HG03159 (cell line): ENCODE measurements at regions not wholly inside any gene's neighbourhood (a gene's known extent, or its start where the extent isn't known, plus 50 kb on each side); places are given as distances from the start of the nearest gene placed in this dataset.
A peak's percentile ranks its signal among the peaks of the same experiment; 100 is the strongest.
"Not testable (repeated sequence)": the region's sequence is repeated elsewhere in the genome, so short reads cannot be mapped to it uniquely, and the experiment has no call there.

Source experiments
- ATAC-seq: cut with Tn5 transposase; IDR thresholded peaks from one replicate; pipeline ENCODE4 v1.9.1; 2021; ENCODE audit warnings: mild to moderate bottlenecking, moderate library complexity; ENCODE audit not compliant: unreplicated experiment

DNA sequence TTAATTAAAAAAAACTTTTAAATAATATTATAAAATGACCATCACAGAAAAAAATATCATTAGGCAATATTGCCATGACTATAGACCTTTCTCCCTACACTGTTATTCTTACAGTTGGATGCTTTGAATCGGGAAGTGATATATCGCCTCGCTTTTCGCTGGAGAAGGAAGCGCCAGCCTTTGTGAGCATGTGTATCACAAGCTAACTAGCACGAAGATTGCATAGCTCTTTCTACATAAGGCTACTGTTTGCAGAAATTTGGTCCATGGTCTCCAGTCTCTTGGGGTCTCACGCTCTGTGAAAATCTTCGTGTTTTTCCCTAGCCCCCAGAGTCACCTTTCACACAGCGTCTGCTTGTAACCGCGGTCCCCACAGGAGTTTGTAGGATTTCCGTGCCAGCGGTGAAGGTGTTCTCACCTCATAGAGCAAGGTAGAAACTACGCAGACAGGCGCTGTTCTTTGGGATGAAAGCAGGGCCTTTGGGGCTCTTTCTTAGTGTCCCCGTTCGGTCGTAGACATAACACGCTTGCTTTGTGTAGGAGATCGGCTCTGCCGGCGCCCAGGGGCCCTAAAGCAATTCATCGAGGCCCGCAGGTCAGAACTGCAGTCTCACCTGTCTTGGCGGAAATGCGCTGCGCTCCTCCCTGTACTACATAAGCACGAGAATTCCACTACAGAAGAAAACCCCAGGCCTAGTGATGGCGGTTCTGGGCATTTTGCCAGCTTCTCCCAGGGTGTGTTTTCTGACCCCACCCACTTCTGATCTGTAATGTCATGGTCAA, 214.5 kb upstream of the NOTCH2NLA start:
- ATAC-seq, result not testable (repeated sequence)

DNA sequence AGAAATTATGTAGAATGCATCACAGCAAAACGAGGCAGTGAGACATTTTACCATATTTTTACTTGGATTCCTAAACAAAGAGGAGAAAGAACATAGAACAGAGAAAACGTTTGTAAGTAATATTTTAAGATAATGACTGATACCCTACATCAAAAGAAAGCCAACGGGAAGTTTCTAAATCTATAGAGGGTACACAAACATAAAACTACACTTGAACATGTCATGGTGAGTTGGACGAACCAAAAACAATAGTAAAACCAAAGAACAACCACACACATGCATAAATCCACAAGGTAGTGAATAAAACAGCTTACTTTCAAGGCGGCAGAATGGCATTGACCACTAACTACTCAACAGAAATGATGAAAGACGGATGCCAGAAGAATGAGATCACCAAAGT, 209.7 kb upstream of the NOTCH2NLA start:
- ATAC-seq, result not testable (repeated sequence)

DNA sequence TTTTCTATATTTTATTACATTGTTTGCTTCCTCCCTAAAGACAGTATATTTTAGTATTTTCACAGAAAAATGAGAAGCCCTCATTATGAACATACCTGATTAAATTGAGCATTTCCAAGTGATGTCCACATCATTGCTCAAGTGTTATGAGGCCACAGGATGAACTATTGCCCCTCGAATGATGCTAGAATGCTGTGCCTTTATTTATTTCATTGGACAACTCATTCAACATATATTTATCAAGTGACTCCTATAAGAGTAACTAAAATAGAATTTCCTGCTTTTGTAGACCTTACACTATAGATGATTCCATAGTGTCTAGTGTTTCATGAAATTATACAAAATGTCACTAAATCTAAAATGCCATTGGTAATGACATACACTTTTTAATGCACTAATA, 187.8 kb upstream of the NOTCH2NLA start:
- not testable (repeated sequence) for ATAC-seq

DNA sequence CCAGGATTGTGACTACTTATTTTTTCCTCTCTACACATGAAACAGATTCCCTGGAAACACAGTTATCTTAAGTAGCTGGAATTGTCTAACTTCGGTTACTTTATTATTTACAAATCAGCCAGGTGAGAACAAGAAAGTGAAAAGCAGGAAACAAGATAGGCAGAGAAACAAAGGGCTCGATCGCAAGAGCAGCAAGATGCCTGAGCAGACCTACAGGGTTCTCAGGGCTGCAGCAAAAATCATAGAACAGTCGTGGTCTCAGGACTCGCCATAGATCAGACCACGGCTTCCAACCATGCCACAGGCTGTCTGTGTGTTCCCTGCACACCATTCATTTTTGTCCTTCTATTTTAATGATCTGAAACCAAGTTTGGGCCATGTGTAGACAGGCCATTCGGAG, 186.2 kb upstream of the NOTCH2NLA start:
- ATAC-seq, result not testable (repeated sequence)

DNA sequence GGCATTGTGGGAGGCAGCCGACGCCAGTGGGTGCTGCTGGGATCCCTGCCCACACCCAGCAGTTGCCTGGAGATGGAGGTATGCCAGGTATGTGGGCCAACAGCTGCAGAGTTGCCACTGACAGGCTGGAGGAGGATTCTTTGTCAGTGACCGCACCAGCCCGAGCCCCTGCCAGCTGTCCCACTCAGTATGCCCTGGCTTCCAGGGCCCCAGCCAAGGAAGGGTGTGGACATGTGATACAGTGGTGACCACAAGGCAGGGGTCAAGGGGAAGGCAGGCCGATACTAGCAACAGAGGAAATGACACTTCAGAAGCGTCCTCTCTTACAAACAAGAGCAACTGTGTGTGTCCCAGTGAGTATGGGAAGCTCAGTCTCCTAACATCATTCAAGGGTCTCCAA, 185.1 kb upstream of the NOTCH2NLA start:
- ATAC-seq, result not testable (repeated sequence)

DNA sequence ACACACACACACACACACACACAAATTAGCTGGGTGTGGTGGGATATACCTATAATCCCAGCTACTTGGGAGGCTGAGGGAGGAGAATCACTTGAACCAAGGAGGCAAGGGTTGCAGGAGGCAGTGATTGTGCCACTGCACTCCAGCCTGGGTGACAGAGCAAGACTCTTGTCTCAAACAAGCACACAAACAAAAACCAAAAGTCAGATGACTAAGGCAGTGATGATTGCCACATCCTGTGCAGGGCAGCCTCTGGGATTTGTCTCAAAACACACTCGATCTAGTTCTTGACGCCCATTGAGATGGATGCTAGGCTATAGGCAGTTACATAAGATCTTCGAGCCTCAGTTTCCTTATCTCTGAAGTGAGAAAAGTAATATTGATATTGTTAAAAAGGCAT, 183.1 kb upstream of the NOTCH2NLA start:
- ATAC-seq, result not testable (repeated sequence)

DNA sequence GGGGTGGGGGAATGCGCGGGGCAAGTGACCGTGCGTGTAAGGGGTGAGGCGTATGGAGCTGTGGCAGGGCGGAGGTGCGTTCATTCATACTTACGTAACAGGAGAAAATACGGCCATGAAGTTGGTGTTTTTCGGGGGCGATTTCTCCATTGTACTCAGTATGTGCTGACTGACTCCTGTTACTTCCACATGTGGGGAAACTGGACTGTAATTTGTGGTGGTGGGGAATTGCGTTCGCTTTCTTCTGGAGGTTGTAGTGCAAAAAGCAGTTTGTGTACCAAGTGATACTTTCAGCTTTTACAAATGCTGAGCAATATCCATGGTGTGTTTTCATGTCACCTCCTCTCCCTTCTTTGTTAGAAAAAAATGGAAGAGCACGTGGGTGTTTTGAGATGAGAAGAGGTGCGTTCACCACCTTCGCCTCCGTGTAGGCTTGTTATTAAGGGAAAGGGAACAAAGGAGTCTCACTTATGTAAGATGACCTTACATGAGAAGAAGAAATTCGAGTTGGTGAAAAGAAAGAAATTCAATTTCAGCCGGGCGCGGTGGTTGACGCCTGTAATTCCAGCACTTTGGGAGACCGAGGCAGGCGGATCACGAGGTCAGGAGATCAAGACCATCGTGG, 181.1 kb upstream of the NOTCH2NLA start:
- ATAC-seq, result not testable (repeated sequence)

DNA sequence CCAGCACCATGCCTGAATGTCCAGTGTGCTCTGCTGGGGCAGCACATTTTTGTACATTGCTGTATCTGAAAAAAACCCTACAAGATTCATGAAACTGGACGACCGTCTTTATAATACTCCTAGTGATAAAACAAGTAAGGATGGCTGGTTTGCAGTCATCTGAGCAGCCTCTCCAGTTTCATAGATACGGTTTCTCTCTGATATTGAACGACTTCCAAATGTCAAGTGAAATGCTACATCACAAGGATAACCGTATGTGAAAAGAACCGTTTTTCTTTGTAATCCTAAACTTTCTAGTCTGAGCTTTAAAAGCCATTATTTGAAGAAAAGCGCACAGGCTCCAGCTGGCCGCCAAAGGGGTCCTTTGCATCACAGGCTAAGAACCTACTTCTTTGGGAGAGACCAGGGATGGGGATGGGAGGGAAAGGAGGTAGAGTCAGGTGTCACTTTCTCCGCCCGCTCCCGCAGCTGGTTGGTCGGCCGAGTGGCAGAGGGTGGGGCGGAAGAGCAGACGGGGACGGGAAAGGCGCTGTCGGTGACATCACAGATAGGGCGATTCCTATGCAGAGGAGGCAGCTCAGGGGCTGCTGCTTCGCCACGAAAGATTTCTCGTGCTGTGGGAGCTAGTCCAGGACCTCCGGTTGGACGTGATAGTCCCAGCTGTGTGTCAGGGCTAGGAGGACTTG, 180.4 kb upstream of the NOTCH2NLA start:
- ATAC-seq, result not testable (repeated sequence)

DNA sequence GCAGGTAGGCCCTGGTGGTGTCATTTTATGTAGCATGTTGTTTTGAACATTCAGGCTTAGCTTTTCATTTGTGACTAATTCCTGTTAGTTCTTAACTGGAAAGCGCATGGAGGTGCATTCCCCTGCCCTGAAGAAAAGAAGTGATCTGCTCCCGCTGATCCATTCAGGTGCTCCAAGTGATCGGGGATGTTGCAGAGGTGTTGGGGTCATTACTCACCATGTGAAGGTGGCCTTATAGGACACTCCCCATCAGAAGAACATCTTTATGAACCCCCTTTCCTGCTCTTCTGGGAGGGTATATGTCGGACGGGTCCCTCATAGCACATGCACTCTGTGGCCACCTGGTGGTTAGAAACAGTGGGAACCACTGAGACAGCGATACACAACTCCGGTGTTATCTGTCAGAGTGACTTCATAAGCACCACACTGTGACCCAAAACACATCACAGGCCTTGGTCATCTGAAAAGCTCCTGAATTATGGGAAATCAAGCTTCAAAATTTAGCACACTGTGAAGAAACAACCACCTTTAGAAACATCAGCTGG, 172.5 kb upstream of the NOTCH2NLA start:
- ATAC-seq, result not testable (repeated sequence)

DNA sequence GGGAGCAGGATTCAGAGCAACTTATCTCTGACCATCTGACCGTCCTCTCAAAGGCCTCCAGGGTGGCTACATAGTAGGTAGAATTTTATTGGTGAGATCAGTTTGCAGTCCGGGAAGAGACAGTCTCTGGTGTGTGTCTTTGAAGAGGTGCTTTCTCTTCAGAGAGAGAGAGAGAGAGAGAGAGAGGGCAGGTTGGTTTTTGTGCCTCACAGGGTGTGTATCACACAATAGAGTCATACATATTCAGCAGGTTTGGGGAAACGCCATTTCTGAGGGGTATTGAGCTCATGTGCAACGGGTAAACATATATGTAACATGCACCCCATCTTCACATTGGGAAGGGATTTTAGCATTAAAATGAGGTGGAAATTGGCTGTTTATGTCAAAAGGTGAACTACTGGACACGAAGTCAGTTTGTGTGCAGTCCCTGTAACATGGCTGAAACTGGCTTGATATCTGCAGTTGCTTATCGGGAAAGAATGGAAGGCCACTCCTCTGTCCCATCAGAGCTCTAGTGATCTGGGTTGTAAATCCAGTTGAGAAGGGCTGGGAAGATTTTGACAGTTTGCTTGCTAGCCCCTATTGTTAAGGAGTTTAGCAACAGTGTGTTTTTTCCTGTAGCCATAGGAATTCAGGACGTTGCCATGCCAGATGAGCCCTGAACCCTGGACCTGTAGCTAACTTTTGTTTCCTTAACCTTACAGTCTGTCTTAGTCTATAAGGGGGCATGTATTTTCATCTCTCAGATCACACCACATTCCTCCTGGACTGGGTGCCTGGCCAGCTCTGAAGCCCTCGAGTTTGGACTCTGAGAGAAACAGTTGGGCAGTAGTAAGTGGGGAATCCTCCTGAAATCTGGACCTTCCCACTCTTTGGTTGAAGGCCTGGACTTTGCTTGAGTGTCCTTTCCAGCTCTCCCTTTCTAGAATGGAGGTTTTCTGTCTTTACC, 171.6 kb upstream of the NOTCH2NLA start:
- ATAC-seq, result not testable (repeated sequence)

DNA sequence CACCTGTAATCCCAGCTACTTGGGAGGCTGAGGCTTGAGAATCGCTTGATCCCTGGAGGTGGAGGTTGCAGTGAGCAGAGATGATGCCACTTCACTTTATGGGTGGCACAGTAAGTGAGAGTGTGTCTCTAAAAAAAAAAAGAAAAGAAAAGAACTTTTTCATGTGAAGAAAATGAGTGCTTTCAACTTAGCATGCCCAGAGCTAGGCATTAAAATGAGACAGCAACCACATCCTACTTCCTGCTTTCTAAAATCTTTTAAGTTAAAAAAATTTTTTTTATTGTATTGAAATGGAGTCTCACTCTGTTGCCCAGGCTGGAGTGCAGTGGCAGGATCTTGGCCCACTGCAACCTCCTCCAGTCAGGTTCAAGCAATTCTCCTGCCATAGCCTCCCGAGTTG, 170.4 kb upstream of the NOTCH2NLA start:
- not testable (repeated sequence) for ATAC-seq

DNA sequence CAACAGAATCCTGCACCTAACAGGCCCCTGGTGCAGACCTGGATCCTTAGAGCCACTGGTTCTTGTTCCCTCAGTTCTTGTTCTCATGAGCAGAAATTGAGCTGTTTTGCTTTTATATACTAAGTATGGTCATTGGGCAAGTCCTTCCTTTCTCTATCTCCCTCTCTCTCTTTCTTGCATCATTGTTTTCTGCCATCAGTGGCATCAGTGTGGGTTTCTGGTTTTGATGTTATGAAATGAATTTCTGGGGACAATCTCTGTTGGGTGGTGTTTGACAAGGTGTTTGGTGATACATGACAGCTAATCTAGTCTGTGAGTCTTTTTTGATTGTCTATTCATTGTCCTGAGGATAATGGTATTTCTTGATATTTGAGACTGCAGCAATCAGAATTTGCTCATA, 168.0 kb upstream of the NOTCH2NLA start:
- not testable (repeated sequence) for ATAC-seq

DNA sequence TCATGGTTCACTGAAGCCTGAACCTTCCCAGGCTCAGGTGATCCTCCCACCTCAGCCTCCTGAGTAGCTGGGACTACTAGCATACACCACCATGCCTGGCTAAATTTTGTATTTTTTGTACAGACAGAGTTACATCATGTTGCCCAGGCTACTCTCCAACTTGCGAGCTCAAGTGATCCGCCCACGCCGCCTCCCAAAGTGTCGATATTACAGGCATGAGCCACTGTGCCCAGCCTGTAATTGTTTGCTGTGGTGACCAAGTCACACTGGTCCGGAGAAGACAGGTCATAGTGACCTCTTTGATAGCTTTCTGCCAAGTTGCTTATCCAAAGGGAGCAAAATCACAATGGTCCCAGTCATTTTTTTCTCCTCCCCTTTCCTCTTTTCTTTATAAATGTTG, 167.4 kb upstream of the NOTCH2NLA start:
- not testable (repeated sequence) for ATAC-seq

DNA sequence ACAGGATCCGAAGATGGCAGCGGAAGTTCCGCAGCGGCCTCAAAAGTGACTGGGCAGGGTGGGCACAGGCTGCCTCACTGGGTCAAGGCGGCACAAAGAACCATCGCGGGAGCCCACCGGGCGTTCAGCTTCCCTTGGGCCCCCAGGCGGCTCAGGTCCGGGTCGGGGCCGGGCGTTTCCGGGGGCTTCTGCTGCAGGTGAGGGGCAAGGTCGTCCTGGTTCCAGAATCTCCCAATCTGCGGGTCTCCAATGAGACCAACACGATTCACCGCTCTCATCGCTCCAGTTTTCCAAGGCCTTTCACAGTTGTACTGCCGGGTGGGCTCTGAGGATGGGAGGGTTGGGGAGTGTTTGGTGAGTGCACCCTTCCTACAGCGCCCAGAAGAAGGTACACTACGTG, 165.0 kb upstream of the NOTCH2NLA start:
- not testable (repeated sequence) for ATAC-seq

DNA sequence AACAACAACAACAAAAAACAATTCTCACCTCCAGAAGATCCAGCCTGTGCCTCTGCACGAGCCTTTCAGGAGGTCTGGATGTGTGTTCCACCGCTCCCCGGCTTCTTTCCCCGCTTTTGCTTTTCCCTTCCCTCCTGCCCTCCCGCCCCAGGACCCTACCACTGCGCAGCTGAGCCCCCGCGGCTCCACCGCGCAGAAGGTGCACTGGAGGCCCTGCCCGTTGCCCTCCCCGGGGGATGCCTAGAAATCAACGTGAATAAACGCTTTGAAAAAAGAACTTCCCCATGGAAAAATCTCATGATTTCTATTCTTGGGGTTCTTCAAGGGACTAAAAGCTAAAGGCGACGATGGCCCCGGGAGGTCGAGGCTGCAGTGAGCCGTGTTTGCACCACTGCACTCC, 164.3 kb upstream of the NOTCH2NLA start:
- not testable (repeated sequence) for ATAC-seq

DNA sequence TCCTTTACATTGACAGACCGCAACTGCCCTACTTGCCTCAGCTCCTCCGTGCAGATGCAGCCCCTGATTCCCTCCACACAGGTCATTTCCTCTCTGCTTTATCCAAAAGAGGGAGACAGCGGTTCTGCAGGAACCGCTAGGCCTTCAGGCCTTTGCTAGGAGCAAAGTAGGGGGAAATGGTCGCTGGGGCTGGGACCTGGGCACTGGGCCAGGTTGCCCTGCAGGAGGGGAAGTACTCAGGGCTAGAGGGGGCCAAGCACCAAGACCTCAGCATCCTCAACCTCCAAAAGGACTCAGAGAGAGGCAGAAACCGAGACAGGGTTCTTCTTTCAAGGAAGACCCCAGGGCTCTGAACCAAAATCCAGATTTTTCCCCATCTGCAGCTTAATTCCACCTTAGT, 160.4 kb upstream of the NOTCH2NLA start:
- ATAC-seq, result not testable (repeated sequence)

DNA sequence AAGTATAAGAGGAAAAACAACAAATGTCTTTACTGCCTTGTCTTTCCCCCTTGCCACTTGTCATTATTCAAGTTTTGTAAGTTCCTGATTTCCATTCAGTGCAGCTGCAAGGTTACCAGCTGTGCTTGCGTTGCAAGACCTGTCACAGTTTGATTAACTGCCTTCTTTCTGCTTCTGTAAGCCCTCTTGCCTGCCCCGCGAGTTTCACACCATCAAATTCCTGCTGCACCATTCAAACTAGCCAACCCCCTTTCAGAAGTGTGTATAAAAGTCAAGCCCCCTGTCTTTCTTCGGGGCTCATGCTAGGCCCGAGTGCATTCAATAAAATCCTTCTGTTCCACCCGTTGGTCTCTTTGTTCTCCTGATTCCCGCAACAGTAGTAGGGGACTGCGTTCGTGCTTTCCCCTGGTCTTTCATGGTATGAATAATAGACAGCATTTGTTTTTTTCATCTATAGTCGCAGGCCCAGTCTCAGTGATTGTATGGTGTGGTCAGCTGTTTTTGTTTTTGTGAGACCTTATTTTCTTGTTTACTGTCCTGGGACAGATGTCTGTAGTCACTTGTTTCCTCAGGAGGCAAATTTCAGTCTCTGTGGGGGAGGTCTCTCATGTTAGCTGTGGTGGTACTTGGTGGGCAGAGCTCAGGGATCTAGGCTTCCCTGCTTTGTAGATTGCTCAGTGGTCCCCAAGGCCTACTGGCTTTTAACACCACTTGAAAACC, 159.1 kb upstream of the NOTCH2NLA start:
- not testable (repeated sequence) for ATAC-seq

DNA sequence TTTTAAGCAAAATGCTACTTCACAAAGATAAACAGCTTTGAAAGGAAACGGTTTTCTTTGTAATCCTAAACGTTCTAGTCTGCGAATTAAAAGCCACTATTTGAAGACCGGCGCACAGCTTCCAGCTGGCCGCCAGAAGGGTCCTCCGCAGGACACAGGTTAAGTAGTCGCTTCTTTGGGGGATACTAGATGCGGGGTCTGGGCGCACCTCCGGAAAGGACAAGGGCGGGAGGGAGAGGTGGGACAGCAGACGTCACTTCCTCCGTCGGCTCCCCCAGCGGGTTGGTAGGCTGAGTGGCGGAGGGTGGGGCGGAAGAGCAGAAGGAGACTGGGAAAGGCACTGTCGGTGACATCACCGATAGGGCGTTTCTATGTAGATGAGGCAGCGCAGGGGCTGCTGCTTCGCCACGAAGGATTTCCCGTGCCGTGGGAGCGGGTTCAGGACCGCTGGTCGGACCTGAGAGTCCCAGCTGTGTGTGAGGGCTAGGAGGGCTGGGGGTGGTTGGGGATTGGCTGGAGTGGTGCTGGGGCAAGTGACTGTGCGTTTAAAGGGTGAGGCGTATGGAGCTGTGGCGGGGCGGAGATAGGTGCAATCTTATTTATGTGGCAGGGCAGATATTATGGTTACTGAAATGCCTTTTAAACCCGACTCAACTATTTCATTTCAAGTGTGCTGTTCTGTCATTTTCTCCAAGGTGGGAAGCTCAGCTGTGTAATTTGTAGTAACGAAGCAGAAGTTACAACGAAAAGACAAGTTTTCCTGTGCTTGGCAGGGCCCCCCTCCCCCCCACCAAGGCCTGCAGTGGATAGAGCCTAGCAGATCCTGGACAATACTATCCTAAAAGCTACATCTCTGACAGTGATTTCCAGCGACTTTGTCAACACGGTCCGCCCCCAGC, 158.3 kb upstream of the NOTCH2NLA start:
- peak; percentile 91 for ATAC-seq

DNA sequence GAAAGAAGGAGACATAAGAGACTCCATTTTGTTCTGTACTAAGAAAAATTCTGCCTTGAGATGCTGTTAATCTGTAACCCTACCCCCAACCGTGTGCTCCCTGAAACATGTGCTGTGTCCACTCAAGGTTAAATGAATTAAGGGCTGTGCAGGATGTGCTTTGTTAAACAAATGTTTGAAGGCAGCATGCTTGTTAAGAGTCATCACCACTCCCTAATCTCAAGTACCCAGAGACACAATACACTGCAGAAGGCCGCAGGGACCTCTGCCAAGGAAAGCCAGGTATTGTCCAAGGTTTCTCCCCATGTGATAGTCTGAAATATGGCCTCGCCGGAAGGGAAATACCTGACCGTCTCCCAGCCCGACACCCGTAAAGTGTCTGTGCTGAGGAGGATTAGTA, 152.4 kb upstream of the NOTCH2NLA start:
- ATAC-seq, result not testable (repeated sequence)
